Activated T-cell treated with anti-CD3 and anti-CD28 coated beads for 48 hours (primary cell): ENCODE measurements at regions not wholly inside any gene's neighbourhood (a gene's known extent, or its start where the extent isn't known, plus 50 kb on each side); places are given as distances from the start of the nearest gene placed in this dataset.
"Not testable (repeated sequence)": the region's sequence is repeated elsewhere in the genome, so short reads cannot be mapped to it uniquely, and the experiment has no call there.

Experiments used
- DNase-seq: peaks from one replicate; pipeline ENCODE4 v3.0.0-alpha.2; 2020; ENCODE audit warnings: low read depth

DNA sequence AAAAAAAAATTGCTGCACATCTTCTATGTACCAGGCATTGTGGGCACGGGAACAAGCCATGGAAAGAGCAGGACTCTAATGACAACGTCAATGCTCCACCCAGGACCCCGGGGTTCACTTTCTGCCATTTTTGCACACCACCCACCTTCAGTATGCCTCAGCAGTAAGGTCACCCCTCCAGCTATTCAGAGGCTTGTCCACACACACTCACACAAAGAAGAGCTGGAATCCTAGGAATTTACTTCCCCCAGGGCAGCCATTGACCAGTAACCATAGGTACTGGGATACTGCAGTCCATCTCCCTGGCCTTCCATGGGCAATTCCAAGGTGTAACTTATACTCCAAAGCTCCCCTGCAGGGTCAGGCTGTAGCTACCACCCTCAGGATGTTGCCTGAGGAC lies 170.8 kb downstream of the SUCLG1 start:
- DNase-seq = no peak

- DNase-seq = no peak
Measured at GRCh38 chr2:84286878-84287277, 172.2 kb downstream of the SUCLG1 start.

- DNase-seq = no peak
Measured at GRCh38 chr2:84285056-84285747, 173.9 kb downstream of the SUCLG1 start.

DNA sequence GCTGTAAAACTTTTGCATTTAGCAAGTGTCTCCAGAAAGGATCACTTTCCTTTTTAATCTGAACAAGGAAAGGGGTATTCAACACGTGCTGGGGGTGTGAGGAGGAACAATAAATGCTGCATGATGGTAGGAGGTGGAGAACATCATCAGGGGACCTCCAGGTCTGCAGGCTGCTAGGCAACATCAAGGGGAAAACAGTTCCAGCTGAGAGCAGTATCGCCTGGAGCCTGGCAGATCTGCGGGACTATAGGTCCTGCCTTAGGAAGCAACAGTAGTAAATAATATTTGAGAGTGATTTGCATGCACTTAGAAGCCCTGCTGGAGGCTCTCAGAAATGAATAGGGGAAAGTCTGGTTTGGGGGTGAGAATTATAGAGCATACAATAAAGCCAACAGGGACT lies 175.6 kb downstream of the SUCLG1 start:
- DNase-seq = no peak

DNA sequence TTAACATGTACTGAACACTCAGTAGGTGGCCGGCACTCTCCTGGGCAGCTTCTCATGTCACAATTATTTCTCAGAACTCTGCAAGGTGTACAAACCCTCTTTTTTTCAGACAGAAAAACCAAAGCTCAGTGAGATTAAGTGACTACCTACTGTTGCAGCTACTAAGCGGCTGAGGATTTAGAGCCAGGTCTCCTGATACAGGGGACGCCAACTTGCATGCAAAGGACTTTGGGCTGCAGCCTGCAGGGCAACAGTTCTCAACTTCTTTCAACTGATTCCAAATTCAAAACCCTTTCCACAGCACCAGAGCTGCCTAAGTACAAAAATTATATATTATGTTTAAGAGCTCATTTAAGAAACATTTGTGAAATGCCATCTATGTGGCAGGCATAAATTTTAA lies 177.6 kb downstream of the SUCLG1 start:
- no peak for DNase-seq

GRCh38 chr2:84280873-84281272 lies 178.2 kb downstream of the SUCLG1 start:
- no peak for DNase-seq

GRCh38 chr2:84278386-84278785 lies 180.7 kb downstream of the SUCLG1 start:
- DNase-seq = no peak

DNA sequence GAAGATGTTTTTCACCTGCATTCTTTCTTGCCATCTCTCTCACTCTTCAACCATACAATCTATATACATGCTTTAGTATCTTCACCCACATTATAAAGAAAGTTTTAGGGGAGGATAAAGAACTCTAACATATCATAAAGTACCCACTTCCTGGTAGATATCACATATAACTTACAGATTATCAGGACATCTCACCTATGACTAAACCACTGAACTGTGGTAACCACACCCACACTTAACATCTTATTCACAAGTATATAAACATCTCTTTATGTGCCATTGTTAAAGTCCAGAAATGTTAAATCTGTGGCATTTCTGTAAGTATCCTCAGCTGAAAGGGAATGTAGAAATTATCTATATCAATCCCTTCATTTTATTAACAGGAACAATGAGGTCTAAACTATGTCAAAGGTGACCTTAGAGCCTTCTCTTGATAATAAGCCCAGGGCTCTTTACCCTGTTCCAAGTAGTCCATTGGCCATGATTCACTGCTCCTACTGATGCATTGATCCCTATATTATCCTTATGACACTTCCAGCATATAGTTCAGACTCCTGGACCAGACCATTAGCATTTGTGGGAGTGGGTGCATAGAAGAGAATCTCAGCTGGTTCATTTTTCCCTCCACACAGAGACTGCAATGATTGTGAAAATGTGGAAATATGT lies 182.4 kb downstream of the SUCLG1 start:
- no peak for DNase-seq

- DNase-seq = no peak
Measured at GRCh38 chr2:84273406-84273805, 185.7 kb downstream of the SUCLG1 start.

DNA sequence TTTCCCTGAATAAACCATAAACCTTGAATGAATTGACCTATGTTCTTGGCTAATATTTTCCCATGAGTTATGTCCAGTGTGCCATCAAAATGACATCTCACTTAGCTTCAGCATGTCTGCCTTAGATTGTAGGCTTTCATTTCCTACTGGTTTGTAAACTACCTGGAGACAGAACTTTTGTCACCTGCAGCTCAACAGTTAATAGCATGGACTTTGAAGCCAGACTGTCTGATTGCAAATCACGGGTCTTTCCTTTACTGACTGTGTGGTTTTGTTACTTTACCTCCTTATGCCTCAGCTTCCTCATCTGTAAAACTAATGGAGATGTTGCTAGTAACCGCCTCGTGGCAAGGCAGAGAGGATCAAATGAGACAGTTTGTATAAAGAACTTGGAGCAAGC lies 187.1 kb downstream of the SUCLG1 start:
- no peak for DNase-seq

- DNase-seq = no peak
Measured at GRCh38 chr2:84257831-84258230, 201.2 kb downstream of the SUCLG1 start.

- DNase-seq = no peak
Measured at GRCh38 chr2:84251651-84252302, 207.3 kb downstream of the SUCLG1 start.

GRCh38 chr2:84249140-84249539 lies 209.9 kb downstream of the SUCLG1 start:
- DNase-seq = no peak

- no peak for DNase-seq
Measured at GRCh38 chr2:84247532-84247931, 211.5 kb downstream of the SUCLG1 start.

DNA sequence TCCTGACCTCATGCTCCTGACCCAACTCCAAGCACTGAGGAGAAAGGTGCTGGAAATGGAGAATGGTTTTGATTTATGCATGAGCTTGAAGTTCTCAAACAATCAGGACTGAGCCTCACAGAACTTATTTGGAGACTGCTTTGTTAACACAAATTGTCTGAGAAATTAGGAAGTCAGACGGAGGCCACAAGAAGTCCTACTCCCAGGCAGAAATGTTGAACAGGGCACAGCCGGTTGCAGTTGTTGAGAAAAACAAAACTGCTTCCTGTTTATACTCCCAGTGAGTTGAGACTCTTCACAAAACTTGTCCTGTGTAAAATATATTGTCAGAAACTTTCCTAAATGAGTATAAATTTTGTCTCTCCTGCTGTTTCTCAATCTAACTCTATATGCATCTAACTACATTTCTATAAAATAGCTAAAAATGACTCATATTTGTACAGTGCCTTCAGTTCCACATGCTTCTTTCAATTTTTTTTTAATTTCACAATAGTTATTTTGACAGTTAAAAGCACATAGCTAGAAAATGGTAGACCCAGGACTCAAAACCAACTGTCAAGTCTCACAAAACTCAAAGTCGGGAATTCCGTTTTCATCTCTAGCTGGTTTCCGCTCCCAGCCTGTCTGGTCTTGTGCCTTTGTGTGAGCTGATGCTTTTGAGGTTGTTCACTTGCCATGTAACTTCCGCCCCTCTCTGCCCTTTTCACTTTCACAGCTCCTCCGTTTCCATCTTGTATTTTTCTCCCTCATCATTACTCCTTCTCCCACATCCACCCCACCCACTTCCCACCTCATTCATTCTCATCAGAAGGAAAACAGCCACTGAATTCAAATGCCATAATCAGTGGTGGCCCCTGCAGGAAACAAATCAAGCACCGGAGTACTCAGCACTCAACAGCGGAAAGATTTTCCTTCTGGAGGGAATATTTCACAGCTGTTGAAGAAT lies 215.0 kb downstream of the SUCLG1 start:
- DNase-seq = no peak

DNA sequence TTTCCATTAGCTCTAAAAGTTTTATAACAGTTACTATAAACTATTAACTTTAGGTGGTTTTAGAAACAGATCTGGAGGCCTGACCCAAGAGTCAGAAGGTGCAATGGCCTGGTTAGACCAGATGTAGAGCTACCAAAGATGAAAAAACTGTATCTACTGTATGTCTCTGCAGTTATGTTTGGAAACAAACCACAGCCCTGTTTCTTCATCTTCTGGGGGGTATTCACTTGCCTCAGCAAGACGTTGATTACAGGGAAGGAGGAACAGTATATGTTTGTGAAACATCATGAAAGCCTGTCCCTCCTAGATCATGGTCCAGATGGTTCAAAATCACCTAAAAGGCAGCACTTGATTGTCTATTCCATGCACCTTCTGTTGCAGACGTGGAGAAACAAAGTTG lies 220.2 kb downstream of the SUCLG1 start:
- DNase-seq = no peak

GRCh38 chr2:84236288-84236687 lies 222.8 kb downstream of the SUCLG1 start:
- DNase-seq = no peak

DNA sequence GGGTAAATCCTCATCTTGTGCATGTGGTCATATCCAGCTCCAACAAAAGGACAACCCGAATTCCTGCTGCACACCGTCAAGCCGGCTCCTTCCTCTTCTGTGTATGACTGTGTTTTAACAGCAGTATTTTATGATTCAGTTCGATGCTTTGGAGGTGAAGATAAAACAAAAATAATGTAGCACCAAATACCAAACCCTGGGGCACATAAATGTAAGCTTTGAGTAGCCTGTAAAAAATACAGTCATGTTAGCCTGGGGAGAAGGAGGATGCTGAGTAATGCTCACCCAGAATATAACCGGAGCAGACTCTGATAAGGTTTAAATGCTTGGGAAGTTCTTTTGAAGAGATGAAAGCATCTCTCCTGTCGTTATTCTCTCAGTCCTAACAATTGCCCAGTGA lies 225.0 kb downstream of the SUCLG1 start:
- no peak for DNase-seq

DNA sequence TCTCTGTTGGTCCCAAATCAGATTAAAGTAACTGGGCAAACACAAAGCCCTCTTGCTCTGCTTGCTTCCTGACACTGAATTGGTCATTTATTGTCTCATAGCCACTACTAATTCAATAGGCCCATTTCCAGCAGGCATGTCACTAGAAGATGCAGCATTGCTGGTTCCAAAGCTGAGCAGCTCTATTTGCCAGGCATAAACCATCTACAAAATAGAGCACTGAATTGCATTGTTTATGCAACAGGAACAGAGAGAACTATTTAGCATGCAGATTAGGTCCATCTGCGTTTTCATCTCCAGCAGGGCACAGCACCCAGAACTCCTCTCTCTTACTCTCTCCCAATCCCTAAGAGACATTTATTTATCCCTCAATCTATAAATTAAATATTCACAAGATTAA lies 227.6 kb downstream of the SUCLG1 start:
- no peak for DNase-seq

DNA sequence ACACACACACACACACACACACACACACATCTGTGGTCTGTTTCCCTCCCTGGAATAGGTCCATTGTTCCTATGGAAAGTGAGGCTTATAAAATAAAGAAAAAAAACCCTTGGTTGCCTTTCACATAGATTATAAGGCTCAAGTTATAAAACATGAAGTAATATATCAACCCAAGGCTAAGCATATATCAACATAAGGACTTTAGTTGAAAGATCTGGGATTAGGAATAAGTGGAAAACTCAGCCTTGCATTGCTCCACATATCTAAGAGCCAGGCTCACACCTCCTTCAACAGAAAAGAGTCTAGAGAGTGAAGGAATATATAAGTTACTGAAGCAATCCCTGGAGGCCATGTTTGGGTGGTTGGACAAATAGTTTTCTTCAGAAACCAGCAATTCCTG lies 235.0 kb downstream of the SUCLG1 start:
- no peak for DNase-seq

GRCh38 chr2:84223191-84223590 lies 235.9 kb downstream of the SUCLG1 start:
- DNase-seq = no peak

GRCh38 chr2:84221102-84221501 lies 238.0 kb downstream of the SUCLG1 start:
- not testable (repeated sequence) for DNase-seq
